Aorta (tissue), 5 donors: ENCODE measurements at regions not wholly inside any gene's neighbourhood (a gene's known extent, or its start where the extent isn't known, plus 50 kb on each side); places are given as distances from the start of the nearest gene placed in this dataset.

Experiments
- ATAC-seq: fragments of 200-7000 bp; cut with Tn5 transposase; one replicate; pipeline ENCODE4 v1.9.1; 2022; ENCODE audit warnings: moderate library complexity; ENCODE audit not compliant: low FRiP score
- DNase-seq, 2 donors: peaks; one replicate each; pipeline ENCODE4 v3.0.0-alpha.2; 2020
- H3K27ac ChIP-seq, 2 donors: one replicate each; pipeline ENCODE4 v1.5.1; 2013; ENCODE audit warnings: low read length in 2 of 2, mild to moderate bottlenecking in 2 of 2, moderate library complexity in 2 of 2, control low read depth in 1 of 2, inconsistent platforms in 1 of 2, low read depth in 1 of 2
- H3K27me3 ChIP-seq, 2 donors: one replicate each; pipeline ENCODE4 v1.6.1; 2013; ENCODE audit warnings: control low read depth in 1 of 2, low read length in 1 of 2, mild to moderate bottlenecking in 1 of 2, moderate library complexity in 1 of 2; ENCODE audit not compliant: insufficient read depth in 2 of 2, control insufficient read depth in 1 of 2
- H3K36me3 ChIP-seq, 2 donors: one replicate each; pipeline ENCODE4 v1.6.1; 2013; ENCODE audit warnings: control low read depth in 1 of 2, low read length in 1 of 2, mild to moderate bottlenecking in 1 of 2; ENCODE audit not compliant: insufficient read depth in 2 of 2, control insufficient read depth in 1 of 2
- H3K4me1 ChIP-seq, 2 donors: one replicate each; pipeline ENCODE4 v1.6.1; 2013; ENCODE audit warnings: low read length in 2 of 2, control low read depth in 1 of 2, mild to moderate bottlenecking in 1 of 2, moderate library complexity in 1 of 2; ENCODE audit not compliant: insufficient read depth in 2 of 2, control insufficient read depth in 1 of 2
- H3K4me3 ChIP-seq, 2 donors: one replicate each; pipeline ENCODE4 v1.5.1; 2013; ENCODE audit warnings: low read length in 2 of 2, control low read depth in 1 of 2, mild to moderate bottlenecking in 1 of 2
- H3K9me3 ChIP-seq: one replicate; pipeline ENCODE4 v1.6.1; 2013; ENCODE audit warnings: mild to moderate bottlenecking, low read length; ENCODE audit not compliant: control insufficient read depth
- WGBS, 2 donors: extraction: QIAGEN DNeasy Blood & Tissue Kit; methylation state at CpG; one replicate each; pipeline ENCODE4 v1.1.7; 2013; 5-methylcytosine and 5-hydroxymethylcytosine counted together
- intact Hi-C, 2 donors: fragments of 100-400 bp; cut with DNase I; formaldehyde crosslinking; loops; one replicate each; pipeline versions ENCODE4 v1.14.2 to v1.15.0; 2022
- donor health status: healthy with polysubstance abuse.
- donor health status: Bipolar disorder and iron deficiency.
- donor health status: DM: no; HTN: no; CAD: no.
- donor health status: DM: no; HTN: no; CAD: no.
- donor health status: DM: yes; HTN: yes; CAD: no.

- no peaks in the 10 kb centered on the region for H3K36me3 ChIP-seq
- WGBS, 2 donors = 94% methylated on average over 11 of the region's 11 CpGs
- H3K27me3 ChIP-seq = no peaks in the 10 kb centered on the region
- intact Hi-C loops = loop anchor here in 1 of 2 donors (5.0 kb wide), 1 partner anchor 219 kb away; no protein-coding TSS in a partner anchor
- no peak for ATAC-seq
- DNase-seq = no peak
- H3K4me3 ChIP-seq = no peak overlapping the region
- no peaks in the 10 kb centered on the region for H3K9me3 ChIP-seq
- H3K27ac ChIP-seq = no peak overlapping the region
- no peaks in the 10 kb centered on the region for H3K4me1 ChIP-seq
These were observed 88.4 kb downstream of the VEGFA start for GRCh38 chr6:43858161-43859153.

- intact Hi-C loops = loop anchor here in 1 of 2 donors (5.0 kb wide), 1 partner anchor 221 kb away; no protein-coding TSS in a partner anchor
- WGBS, 2 donors = 83% methylated on average over 6 of the region's 6 CpGs
- Histone ChIP-seq H3K4me1 (no peaks in the 10 kb centered on the region), H3K4me3 (no peak overlapping the region), H3K27ac (no peak overlapping the region), H3K27me3 (no peaks in the 10 kb centered on the region), H3K36me3 (no peaks in the 10 kb centered on the region), H3K9me3 (no peaks in the 10 kb centered on the region)
- DNase-seq = no peak
- ATAC-seq = no peak
These were observed 86.2 kb downstream of the VEGFA start for GRCh38 chr6:43856005-43856765.

- H3K4me1 ChIP-seq = no peaks in the 10 kb centered on the region
- no peaks in the 10 kb centered on the region for H3K9me3 ChIP-seq
- H3K36me3 ChIP-seq = no peaks in the 10 kb centered on the region
- intact Hi-C loops = loop anchor here in 1 of 2 donors (5.0 kb wide), 1 partner anchor 222 kb away; no protein-coding TSS in a partner anchor
- WGBS, 2 donors = 92 to 95% methylated on average over 6 of the region's 6 CpGs
- no peak overlapping the region for H3K27ac ChIP-seq
- H3K4me3 ChIP-seq = no peak overlapping the region
- ATAC-seq = no peak
- H3K27me3 ChIP-seq = no peaks in the 10 kb centered on the region
- DNase-seq = no peak
These were observed 85.2 kb downstream of the VEGFA start for GRCh38 chr6:43855247-43855646.

- no peaks in the 10 kb centered on the region for H3K36me3 ChIP-seq
- no peaks in the 10 kb centered on the region for H3K27me3 ChIP-seq
- ATAC-seq (no peak), DNase-seq (no peak)
- no peak overlapping the region for H3K4me3 ChIP-seq
- no peak overlapping the region for H3K27ac ChIP-seq
- H3K9me3 ChIP-seq = no peaks in the 10 kb centered on the region
- intact Hi-C loops = no loop called here
- WGBS, 2 donors = 88 to 90% methylated on average over 5 of the region's 5 CpGs
- no peaks in the 10 kb centered on the region for H3K4me1 ChIP-seq
These were observed 83.1 kb downstream of the VEGFA start for GRCh38 chr6:43853066-43853650.

GRCh38 chr6:43852350-43852864 lies 82.4 kb downstream of the VEGFA start:
- Histone ChIP-seq H3K27ac (no peak overlapping the region), H3K36me3 (no peaks in the 10 kb centered on the region), H3K4me1 (no peaks in the 10 kb centered on the region), H3K9me3 (no peaks in the 10 kb centered on the region), H3K27me3 (no peaks in the 10 kb centered on the region), H3K4me3 (no peak overlapping the region)
- intact Hi-C loops = no loop called here
- 96% methylated on average over 4 of the region's 4 CpGs for WGBS, 2 donors
- DNase-seq (no peak), ATAC-seq (no peak)

GRCh38 chr6:43851204-43851865 lies 81.3 kb downstream of the VEGFA start:
- Histone ChIP-seq H3K9me3 (no peaks in the 10 kb centered on the region), H3K4me3 (no peak overlapping the region), H3K27ac (no peak overlapping the region), H3K36me3 (no peaks in the 10 kb centered on the region), H3K27me3 (no peaks in the 10 kb centered on the region), H3K4me1 (no peaks in the 10 kb centered on the region)
- WGBS, 2 donors = 62 to 79% methylated on average over 9 to 10 of the region's 10 CpGs
- intact Hi-C loops = no loop called here
- DNase-seq (no peak), ATAC-seq (no peak)

- peak; percentile 33 for ATAC-seq
- H3K4me1 ChIP-seq = no peaks in the 10 kb centered on the region
- intact Hi-C loops = no loop called here
- H3K9me3 ChIP-seq = no peaks in the 10 kb centered on the region
- no peak overlapping the region for H3K4me3 ChIP-seq
- H3K27ac ChIP-seq = no peak overlapping the region
- no peak for DNase-seq
- no peaks in the 10 kb centered on the region for H3K36me3 ChIP-seq
- H3K27me3 ChIP-seq = no peaks in the 10 kb centered on the region
- WGBS, 2 donors = 89 to 91% methylated on average over 8 of the region's 8 CpGs
These were observed 80.5 kb downstream of the VEGFA start for GRCh38 chr6:43850314-43851203.
